Activated CD4-positive, CD25-positive, alpha-beta regulatory T cell (primary cell): ENCODE measurements at regions not wholly inside any gene's neighbourhood (a gene's known extent, or its start where the extent isn't known, plus 50 kb on each side); places are given as distances from the start of the nearest gene placed in this dataset.
"Not testable (repeated sequence)": the region's sequence is repeated elsewhere in the genome, so short reads cannot be mapped to it uniquely, and the experiment has no call there.

Experiments
- DNase-seq, 4 experiments: peaks; one replicate each; lab custom pipeline; 2025; lab: John Stamatoyannopoulos, UW

- DNase-seq = not testable (repeated sequence)
These were observed 185.8 kb upstream of the IGF1 start for GRCh38 chr12:102666176-102666575.

- no peak for DNase-seq
These were observed 179.0 kb upstream of the IGF1 start for GRCh38 chr12:102659200-102659911.

DNA sequence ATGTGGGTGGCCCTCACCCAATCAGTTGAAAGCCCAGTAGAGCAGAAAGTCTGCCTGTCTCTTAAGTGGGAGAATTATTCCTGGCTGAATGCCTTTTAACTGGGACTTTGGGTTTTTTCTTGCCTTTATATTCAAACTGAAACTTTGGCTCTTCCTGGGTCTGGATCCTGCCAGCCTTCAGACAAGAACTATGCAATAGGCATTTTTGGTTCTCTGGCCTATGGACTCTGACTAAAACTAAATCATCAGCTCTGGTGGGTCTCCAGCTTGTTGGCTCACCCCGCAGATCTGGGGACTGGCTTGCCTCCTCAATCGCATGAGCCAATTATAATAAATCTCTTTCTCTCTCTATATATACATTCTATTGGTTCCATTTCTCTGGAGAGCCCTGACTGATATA, 173.0 kb upstream of the IGF1 start:
- DNase-seq = no peak

DNA sequence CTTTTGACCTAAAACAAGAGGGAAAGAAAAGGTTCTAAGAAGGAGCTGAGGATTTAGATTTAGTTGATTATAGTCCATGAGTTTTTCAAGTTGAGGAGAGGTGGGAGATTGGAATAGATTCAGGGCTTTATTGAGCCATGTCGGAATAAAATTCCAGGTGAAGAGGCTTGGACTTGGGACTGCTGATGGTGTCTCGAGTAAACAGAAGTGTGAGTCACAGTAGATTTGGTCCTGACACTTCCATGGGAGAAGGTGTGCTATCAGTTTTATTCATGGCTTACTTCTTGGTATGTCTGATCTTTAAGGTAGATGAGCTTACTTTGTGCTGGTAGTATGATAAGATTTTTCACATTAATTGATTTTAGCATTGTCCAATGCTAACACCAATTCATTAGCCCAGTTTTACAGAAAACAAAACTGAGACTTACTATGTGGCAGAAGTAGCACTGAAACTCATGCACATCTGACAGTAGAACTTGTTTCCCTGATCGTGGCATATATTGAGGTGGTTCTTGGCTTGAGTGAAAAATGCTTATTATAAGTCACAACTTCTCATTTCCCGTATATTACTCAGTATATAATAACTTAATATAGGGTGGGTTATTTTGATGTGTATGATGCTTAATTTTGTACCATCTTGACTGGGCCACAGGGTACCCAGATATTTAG, 172.4 kb upstream of the IGF1 start:
- no peak for DNase-seq

GRCh38 chr12:102645968-102646367, 165.6 kb upstream of the IGF1 start:
- no peak for DNase-seq

- no peak for DNase-seq
These were observed 163.7 kb upstream of the IGF1 start for GRCh38 chr12:102643879-102644575.

GRCh38 chr12:102642199-102642598, 161.8 kb upstream of the IGF1 start:
- DNase-seq = no peak

GRCh38 chr12:102640658-102641057, 160.3 kb upstream of the IGF1 start:
- not testable (repeated sequence) for DNase-seq

DNA sequence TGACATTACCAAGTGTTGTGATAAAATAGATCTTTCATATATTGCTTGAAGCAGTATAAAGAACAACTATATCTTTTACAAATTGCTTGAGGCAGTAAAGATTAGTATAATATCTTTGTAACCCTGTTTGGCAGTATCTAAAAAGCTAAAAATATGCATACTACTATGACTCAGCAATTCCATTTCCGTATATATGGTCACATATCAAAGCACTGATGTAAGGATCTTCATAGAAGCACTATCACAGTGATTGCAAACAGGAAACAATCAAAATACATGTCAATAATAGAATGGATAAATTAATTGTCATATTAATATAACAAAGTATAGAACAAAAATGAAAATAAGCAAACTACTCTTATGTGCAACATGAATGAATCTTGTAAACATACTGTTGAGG, 158.4 kb upstream of the IGF1 start:
- no peak for DNase-seq

GRCh38 chr12:102633981-102634605, 153.7 kb upstream of the IGF1 start:
- DNase-seq = no peak

DNA sequence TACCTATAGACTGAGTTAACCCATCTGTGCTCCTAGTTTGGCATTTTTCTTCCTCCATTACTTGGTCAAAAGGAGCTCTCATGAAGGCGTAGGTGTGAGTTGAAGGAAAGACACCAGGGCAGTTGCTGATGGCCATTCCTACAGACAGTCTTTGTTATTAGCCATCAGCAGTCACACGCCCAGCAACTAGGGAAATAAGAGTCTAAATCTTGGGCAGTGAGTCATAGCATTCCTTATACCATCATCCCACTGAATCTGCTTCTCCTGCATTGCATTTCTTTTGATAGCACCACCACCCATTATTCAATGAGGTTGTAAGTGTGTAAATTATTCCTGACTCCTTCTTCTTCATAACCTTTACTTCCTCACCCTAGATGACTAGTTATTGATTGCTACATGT, 150.9 kb upstream of the IGF1 start:
- no peak for DNase-seq

DNA sequence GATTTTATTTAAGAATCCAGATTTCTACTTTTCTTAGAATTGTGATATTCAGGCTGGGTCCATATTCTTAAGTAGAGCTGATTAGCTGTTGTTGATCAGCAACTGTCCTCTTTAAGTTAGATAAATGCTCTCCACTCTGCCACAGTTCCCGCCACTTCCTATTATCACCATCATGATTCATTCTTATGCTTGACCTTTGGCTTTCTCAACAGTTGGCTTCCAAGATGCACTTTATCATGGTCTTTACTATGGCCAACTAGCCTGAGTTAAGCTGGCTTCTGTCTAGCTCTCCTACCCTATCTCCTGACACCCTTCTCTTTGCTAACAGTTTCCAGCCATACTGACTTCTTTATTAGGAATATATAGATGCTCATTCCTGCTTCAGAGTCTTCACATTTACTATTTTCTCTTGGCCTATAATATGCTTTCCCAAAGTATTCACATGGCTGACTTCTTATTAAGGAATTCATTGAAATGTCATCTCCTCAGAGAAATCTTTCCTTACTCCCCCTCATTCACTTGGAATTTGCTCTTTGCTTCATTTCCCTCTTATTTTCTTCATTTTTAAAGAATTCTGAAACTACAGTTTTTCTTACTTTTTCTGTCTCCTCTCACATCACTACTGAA, 149.0 kb upstream of the IGF1 start:
- no peak for DNase-seq

GRCh38 chr12:102625819-102626218, 145.5 kb upstream of the IGF1 start:
- no peak for DNase-seq

- no peak for DNase-seq
These were observed 142.3 kb upstream of the IGF1 start for GRCh38 chr12:102622618-102623017.

DNA sequence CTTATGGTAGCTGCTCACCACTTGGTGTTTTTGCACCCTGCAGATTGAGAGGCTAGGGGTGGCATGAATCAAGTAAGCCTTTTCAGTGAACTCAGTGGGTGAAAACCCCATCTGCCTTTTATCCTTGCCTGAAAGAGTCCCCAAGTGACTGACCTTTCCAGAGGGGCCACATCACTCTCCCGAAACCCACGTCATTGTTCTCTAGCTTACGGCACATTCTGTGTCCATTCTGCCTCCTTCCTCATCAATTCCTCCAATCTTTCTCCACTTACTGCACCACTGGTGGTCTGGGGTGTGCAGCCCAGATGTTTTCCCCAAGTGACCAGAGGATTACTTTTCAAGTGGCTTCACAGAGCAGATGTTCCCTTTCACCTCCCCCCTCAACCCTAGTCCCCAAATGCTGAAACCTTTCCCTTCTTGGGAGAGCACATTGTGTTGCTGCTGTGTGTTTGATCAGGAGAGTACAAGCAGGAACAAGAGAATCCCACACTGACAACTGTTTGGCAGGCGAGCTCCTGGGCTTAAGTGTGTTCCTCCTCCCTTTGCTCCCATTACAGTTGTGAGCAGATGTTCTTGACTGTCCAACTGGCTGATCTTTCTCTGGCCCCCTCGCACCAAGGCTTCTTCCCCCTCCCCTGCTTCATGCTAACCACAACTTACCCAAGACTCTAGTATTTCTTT, 138.0 kb upstream of the IGF1 start:
- DNase-seq = no peak

GRCh38 chr12:102616692-102617091, 136.3 kb upstream of the IGF1 start:
- no peak for DNase-seq

DNA sequence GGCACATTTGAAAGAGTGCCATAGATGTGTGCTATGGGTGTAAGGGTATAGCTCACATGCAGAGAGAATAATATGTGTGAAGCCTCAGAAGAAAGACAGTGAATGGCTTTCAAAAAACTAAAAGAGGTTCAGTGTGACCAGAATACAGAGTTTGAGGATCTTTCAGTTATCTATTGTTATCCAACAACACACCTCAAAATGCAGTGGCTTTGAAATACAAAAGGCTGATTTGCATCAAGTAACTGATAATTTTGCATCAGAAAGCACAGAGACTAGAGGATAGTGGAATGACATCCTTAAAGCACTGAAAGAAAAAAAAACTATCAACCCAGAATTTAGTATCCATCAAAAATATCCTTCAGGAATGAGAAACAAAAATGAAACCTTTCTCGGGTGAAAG, 131.6 kb upstream of the IGF1 start:
- no peak for DNase-seq

- DNase-seq = no peak
These were observed 129.6 kb upstream of the IGF1 start for GRCh38 chr12:102609996-102610395.

DNA sequence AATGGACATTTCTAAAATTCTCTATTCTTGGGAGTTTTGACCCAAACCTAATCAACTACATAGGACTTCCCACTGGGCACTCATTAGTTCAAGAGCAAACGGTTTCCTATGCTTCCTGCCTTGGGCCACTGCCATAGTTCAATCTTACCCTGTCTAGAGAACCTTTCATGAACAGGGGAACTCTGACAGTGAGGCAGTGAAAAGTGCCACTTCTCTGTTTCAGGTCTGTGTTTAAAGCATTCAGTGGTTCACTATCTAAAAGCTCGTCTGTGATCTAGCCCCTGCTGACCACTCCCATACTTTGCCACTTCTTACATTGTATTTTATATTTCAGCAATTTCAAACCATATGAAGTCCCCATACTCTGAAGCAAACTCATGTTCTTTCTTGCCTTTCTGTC, 122.7 kb upstream of the IGF1 start:
- no peak for DNase-seq

DNA sequence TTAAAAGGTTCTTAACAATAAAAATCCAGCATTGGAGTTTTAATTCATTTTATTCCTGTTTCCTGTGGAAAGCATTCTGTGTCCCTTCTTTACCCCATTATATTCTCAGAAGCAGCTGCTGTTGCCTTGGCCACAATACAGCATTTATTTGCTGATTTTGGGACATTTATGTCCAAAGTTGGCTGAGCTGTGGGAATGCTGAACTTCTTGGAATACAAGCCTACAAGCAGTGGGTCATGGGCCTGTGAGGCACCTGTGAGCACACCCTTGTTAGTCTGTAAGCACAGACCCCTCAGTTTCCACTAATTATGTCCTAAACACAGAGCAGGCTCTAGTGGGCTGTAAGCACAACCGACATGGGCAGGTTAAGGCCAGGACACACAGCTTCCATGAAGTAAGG, 122.2 kb upstream of the IGF1 start:
- DNase-seq = no peak

- no peak for DNase-seq
These were observed 121.3 kb upstream of the IGF1 start for GRCh38 chr12:102601621-102602020.

DNA sequence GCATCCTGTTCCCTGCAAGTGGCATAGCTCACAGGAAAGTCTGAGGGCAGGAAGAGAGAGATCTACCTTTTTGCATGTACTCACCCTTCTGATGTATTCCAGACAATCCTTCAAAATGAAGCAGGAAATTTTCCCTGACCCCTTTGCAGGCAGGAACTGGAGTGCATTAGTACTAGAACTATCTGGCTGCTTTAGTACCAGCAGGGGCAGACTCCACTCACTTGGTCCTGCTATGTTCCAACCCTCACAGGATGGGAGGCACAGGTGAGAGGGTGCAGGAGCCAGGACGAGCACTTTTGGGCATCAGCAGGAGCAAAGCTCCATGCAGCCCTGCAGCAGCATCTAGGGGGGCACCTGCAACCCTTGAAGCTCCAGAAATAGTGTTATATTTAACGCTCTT, 116.3 kb upstream of the IGF1 start:
- no peak for DNase-seq
